HG02642 (cell line): ENCODE measurements at regions not wholly inside any gene's neighbourhood (a gene's known extent, or its start where the extent isn't known, plus 50 kb on each side); places are given as distances from the start of the nearest gene placed in this dataset.

ENCODE experiments used
- ATAC-seq: cut with Tn5 transposase; IDR thresholded peaks from one replicate; pipeline ENCODE4 v1.9.1; 2021; ENCODE audit warnings: mild to moderate bottlenecking; ENCODE audit not compliant: unreplicated experiment, poor library complexity

DNA sequence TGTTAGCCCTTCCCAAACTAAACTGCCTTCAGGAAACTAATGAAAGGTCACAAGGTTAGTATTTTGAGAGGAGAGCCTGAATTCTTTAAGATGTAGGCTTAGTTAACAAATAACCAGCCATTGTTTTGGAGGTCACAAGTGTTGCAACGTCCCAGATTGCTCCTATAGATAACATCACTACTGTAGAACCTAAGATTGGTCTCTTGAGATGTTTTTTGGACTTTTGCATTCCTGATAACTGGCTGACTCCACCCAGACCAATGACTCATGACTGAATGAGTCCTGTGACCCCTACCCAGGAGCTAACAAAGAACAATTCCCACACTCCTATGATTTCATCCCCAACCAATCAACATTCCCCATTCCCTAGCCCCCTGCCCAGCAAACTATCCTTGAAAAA, 178.8 kb downstream of the SCP2D1 start:
- ATAC-seq, result no peak

GRCh38 chr20:18995455-18995854, 181.9 kb downstream of the SCP2D1 start:
- ATAC-seq, result no peak

GRCh38 chr20:18999086-18999485, 185.5 kb downstream of the SCP2D1 start:
- no peak for ATAC-seq

DNA sequence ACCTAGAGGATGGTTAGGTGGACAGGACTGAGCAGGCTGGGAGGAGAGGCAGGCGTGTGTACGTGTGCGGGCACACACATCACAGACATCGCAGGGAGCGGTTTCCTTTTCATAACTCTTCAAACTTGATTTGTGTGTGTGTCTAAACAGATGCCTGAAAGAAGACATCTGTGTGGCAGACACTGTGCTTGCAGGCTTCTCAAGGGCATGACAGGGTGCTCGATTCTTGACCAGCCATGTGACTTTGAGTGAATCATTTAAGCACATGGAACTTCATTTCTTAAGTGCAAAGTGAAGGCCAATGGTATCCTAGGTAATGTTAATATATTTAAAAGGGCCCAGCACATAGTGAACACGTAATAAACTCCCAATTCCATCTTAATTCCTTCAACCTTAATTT, 186.5 kb downstream of the SCP2D1 start:
- ATAC-seq, result no peak

- no peak for ATAC-seq
Measured at GRCh38 chr20:19001177-19001576, 187.6 kb downstream of the SCP2D1 start.

- ATAC-seq, result no peak
Measured at GRCh38 chr20:19003366-19004336, 190.1 kb downstream of the SCP2D1 start.

DNA sequence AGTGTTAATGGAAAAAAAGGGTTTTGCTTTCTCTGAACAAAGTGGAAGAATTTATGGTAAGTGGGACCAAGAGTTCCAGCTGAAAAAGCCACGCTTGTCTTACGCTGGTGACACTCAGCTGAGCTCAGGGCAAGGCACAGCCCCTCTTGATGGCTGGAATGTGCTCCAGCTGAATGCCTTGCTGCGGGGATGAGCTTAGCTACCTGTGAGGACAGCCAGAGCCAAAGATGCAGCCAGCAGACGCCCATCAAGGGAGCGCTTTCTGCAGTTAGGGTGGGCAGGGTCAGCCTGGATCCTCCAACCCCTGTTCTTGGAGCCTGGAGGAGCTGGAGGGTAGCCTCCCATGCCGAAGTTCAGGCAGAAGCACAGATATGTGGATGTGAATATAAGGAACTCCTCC, 191.4 kb downstream of the SCP2D1 start:
- ATAC-seq, result no peak

GRCh38 chr20:19008497-19008896, 194.9 kb downstream of the SCP2D1 start:
- no peak for ATAC-seq

DNA sequence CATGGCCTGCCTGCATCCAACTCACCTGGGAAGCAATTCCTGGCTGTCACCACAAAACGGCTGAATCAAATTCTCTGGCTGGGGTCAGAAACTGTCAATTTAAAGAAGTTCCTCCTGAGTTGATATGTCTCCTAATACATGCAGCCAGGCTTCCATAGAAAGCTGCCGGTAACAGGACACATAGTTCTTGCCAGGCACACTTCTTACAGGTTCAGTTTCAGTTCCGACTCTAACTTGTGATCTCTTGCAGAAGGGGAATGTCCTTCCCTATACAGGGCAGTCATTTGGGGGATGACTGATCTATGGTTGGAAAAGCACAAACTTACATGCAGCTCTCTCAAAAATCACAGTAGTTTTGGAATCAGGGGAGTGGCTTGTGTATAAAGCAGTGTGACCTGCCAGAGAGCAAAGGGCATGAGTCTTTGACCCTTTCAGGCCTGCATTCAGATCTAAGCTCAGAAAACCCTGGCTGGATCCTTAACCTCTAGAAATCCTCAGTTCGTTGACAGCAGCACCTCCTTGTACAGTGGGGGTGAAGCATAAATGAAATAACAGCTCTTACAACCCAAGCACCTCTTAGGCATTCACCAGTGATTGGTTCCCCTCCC, 195.6 kb downstream of the SCP2D1 start:
- ATAC-seq, result no peak

- no peak for ATAC-seq
Measured at GRCh38 chr20:19012676-19013075, 199.1 kb downstream of the SCP2D1 start.

DNA sequence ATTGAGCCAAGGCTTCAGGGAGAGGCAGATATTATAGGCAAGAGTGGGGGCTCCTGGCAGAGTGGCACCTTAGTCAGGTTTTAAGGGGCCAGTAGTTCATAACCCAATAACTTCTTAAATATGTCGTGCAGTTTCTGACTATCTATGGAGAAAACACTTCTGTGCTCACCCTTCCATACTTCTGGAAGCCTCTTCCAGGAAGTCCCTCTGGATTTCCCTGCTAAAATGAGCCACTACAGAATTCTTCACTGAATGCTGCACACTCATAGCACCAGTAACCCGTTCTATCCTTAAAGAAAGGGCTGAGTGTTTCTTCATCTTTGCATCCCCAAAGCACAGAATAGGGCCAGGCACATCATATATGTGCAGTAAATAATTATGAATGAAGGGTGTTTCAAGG, 198.5 kb upstream of the SLC24A3 start:
- no peak for ATAC-seq

DNA sequence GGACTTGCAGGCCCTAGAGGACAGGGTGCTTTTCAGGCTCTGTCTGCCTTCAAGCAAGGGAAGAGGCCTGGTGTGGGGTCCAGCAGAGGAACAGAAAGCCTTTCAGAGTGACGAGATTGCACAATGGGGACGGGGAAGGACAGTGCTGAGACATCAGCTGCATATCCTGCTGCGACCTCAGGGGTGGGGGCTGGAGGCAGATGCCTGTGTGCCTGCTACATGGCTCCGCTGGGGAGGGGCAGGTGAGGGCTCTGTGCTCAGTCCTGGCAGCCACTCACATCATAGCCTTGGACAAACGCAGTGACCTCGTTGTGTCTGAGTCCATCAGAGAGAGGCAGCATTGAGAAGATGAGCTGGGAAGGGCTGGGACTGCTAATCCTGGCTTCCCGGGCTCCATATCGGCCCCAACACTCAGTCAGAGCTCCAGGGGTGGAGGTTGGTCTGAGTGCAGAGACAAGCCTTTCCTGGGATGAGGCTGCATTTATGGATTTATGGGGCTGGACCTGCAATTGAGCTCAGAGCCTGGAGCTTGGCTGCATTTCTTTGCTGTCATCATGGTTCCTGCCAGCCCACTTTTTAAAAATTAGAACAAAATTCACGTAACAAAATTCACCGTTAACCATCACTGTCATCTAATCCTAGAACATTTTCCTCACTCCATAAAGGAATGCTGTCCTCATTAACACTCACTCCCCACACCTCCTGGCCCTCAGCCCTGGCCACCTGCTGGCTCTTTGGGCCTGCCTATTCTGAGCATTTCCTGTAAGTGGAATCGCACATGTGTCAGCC, 196.9 kb upstream of the SLC24A3 start:
- ATAC-seq, result no peak

- ATAC-seq, result no peak
Measured at GRCh38 chr20:19016140-19016497, 196.3 kb upstream of the SLC24A3 start.

- ATAC-seq, result no peak
Measured at GRCh38 chr20:19017104-19017690, 195.2 kb upstream of the SLC24A3 start.

DNA sequence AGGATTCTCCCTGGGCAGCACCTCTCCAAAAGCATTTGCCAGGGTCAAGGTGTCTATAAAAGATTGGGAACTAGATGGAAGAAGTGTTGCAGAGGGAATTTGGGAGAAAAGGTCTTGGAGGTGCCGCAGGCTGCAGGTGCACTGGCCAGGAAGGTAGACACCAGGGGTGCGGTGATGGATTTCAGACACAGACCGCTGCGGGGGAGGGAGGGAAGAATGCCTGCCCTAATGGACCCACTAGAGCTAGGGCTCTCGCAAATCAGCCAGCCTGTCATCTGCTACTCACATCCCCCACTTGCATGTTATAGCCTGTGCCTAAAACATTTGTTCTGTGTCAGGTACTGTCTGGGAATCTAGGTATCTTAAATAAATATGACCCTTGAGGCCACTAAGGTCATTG, 193.6 kb upstream of the SLC24A3 start:
- no peak for ATAC-seq

GRCh38 chr20:19019734-19020364, 192.6 kb upstream of the SLC24A3 start:
- ATAC-seq, result no peak

DNA sequence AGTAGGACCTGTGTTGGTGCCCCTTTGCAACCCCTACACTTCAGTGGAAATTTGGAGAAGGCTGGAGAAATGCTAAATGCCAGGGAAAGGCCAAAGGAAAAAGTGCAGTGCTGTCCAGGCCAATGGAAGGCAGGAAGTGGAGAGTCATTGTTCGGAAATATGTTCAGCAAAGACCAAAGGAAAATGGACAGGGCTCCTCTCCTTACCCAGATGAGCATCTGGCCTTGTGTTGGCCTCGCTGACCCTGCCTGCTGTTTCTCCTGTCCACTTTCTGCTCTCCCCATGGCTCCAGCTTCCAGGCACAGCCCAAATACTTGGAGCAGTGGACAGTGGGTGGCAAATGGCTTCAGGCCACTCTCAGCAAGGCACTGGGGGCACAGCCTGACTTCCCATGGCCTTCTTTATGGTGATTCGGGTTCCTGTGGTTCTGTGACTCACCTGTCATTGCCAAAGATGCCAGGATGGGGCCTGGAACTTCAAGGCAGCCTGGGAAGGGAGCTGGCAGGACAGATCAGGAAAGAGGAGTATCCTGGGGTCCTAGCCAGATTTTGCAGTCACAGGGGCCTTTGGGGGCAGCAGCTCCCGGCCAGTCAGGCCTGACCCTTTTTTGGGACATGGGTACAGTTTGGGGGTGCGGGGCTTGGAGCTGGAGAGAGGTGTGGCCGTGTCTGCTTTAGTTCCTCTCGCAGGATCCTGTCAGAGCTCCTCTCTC, 190.9 kb upstream of the SLC24A3 start:
- ATAC-seq, result no peak

DNA sequence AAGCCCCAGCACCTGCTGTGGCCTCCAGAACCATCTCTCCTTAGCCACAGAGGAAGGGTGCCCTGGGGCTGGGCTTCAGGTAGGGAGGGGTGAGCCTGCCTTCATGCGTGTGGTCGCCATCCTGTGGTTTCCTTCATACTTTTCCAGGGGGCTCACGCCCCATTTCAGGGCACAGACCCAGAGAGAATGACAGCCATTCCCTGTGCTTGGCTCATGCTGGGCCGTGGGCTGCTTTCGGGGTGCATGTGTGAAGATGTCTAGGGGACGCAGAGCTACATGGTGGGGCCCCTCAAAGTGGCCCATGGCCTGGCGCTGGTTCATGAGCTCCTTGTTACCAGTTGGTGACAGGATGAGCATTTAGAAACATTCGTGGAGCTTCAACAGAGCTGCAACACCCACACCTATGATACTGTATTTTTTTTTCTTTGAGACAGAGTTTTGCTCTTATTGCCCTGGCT, 190.3 kb upstream of the SLC24A3 start:
- no peak for ATAC-seq

GRCh38 chr20:19022791-19023448, 189.5 kb upstream of the SLC24A3 start:
- no peak for ATAC-seq
